SK-N-SH (cell line): ENCODE measurements at regions not wholly inside any gene's neighbourhood (a gene's known extent, or its start where the extent isn't known, plus 50 kb on each side); places are given as distances from the start of the nearest gene placed in this dataset.

Experiments used
- CTCF ChIP-seq: fragments of 200-600 bp; sonication (generic); IDR thresholded peaks from 2 replicates; pipeline ENCODE4 v1.6.1; 2017; ENCODE audit warnings: antibody characterized with exemption, mild to moderate bottlenecking, moderate library complexity
- EP300 ChIP-seq, 2 experiments: IDR thresholded peaks; 2 replicates each; pipeline versions ENCODE4 v1.4.0 to v1.6.1; 2012; ENCODE audit warnings: borderline replicate concordance in 1 of 2, low read depth in 1 of 2, low read length in 1 of 2
- FOXM1 ChIP-seq: IDR thresholded peaks from 2 replicates; pipeline ENCODE4 v1.4.0; 2012; ENCODE audit warnings: low read depth, mild to moderate bottlenecking
- GABPA ChIP-seq: IDR thresholded peaks from 2 replicates; pipeline ENCODE4 v1.4.0; 2012; ENCODE audit warnings: low read depth, mild to moderate bottlenecking
- MAX ChIP-seq: IDR thresholded peaks from 2 replicates; pipeline ENCODE4 v1.4.0; 2012; ENCODE audit warnings: low read depth
- NFIC ChIP-seq: IDR thresholded peaks from 2 replicates; pipeline ENCODE4 v1.4.0; 2012; ENCODE audit warnings: borderline replicate concordance
- NRF1 ChIP-seq: IDR thresholded peaks from 2 replicates; pipeline ENCODE4 v1.6.1; 2012; ENCODE audit warnings: low read depth, mild to moderate bottlenecking, low read length
- POLR2AphosphoS5 ChIP-seq: IDR thresholded peaks from 2 replicates; pipeline ENCODE4 v1.6.1; 2012; ENCODE audit warnings: low read depth, low read length
- TAF1 ChIP-seq: IDR thresholded peaks from 2 replicates; pipeline ENCODE4 v1.6.1; 2012; ENCODE audit warnings: low read depth, mild to moderate bottlenecking, low read length, moderate library complexity, borderline replicate concordance
- ZBTB33 ChIP-seq: IDR thresholded peaks from 2 replicates; pipeline ENCODE4 v1.4.0; 2012; ENCODE audit warnings: low read depth, borderline replicate concordance

GRCh38 chr9:79384501-79384900, 187.3 kb upstream of the TLE4 start:
- TF ChIP-seq POLR2AphosphoS5 = no peak
- no peak for TF ChIP-seq FOXM1
- TF ChIP-seq GABPA = no peak
- TF ChIP-seq MAX = no peak
- no peak for TF ChIP-seq CTCF
- TF ChIP-seq NFIC = no peak
- TF ChIP-seq EP300 (IDR thresholded peaks at IDR 0.05; ENCODE audit: borderline replicate concordance in 1 of 2, low read depth in 1 of 2, low read length in 1 of 2) = no peak
- TF ChIP-seq NRF1 = no peak
- no peak for TF ChIP-seq ZBTB33
- no peak for TF ChIP-seq TAF1
